Smooth muscle cell of the brain vasculature (primary cell): ENCODE measurements at regions not wholly inside any gene's neighbourhood (a gene's known extent, or its start where the extent isn't known, plus 50 kb on each side); places are given as distances from the start of the nearest gene placed in this dataset.

Source experiments
- DNase-seq: peaks from one replicate; pipeline ENCODE4 v3.0.0-alpha.2; 2012; ENCODE audit warnings: low read depth, low spot score

DNA sequence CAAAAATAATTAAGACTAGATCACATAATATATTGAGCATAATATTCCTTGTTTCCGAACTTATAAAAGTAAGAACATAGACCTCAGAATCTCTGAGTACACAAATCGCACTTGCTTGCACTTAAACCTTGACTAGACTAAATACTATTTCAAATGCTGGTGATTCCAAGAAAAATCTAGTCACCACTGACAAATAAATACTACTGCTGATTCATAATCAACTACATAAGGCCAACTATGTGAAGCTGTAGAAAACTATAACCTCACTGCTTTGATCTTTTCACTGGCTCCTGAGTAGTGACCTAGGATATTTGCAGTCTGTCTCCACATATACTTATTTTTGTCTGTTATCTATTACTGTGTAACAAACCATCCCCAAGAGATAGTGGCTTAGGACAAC, 245.4 kb downstream of the DIO2 start:
- no peak for DNase-seq

- no peak for DNase-seq
These were observed 250.1 kb downstream of the DIO2 start for GRCh38 chr14:79961197-79961596.

DNA sequence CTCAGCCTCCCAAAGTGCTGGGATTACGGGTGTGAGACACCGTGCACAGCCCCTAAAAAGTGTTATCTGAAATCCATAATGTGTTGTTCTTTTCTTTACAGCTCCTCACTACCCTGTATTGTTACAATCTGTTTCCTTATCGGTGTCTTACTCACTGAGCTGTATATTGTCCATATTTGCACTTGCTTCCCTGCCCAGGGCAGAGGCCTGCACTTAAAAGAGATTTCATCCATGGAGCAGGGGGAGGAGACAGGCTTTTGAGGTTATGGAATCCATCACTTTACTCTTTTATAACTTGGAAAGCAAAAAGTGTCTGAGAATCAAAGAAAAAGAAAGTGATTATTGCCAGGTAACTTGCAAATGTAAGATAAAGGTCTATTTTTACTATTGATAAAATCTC, 251.0 kb downstream of the DIO2 start:
- no peak for DNase-seq

DNA sequence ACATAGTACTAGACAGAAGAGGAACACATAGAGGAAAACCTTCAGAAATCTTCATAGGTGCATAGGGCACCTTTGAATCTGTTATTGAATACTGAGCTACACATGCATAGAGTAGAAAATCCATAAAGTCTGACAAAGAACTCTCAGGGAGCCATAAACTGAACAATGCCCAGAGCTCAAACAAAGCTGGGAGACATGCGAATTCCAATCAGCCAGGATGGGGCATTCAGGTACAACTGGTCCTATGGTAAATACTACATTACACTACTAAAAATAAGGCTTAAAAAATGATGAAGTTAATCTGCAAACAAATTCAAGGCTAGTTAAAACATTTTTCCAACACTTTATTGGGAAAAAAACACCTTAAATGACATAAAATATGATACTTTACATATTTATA, 259.7 kb downstream of the DIO2 start:
- DNase-seq = no peak

GRCh38 chr14:79949906-79950305, 261.4 kb downstream of the DIO2 start:
- DNase-seq = no peak

DNA sequence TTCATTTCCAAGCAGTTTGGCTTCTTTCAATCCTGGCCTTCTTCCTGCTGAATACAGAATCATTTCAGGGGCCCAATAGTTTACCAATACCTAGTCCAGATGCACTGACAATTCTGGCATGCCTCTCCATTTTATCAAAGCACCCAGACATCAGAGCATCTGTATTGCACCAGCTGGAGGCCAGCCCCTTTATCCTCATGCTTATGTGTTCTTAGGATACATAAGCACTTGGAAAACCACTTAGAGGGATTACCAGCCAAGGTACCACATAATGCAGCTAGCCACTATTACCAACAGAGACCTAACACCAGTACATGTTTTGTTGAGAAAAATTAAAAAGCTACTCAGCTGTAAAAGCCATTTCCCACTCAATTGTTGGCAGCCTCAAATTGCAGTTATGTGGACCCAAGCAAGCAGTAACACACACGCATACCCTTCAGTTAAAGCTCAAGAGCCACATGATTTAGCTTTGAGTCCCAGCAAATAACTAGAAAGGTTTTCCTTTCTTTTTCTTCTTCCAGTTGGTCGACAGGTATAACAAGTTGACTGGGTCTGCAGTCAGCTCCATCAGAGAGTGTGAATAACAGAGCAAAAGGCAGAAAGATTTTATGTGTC, 263.8 kb downstream of the DIO2 start:
- no peak for DNase-seq

- DNase-seq = no peak
These were observed 272.1 kb downstream of the DIO2 start for GRCh38 chr14:79939235-79939634.

GRCh38 chr14:79938185-79938584, 273.1 kb downstream of the DIO2 start:
- DNase-seq = no peak

DNA sequence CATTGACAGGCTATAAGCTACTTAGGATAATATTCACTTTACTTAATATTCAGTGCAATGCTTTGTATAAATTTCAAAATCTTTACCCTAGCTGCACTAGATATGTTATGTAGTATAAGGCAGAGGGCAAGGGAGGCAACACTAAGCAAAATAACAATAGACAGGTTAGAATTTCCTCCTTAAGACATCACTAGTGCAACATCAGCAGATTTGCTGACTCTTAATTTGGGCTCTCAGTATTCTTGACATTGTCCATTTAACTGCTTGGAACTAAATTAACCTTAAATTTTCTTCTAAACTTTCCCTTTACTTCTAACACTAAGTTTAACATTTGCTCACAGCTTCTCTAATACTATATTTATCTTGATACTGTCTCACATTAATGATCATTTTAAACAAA, 273.9 kb downstream of the DIO2 start:
- no peak for DNase-seq

- DNase-seq = no peak
These were observed 286.8 kb downstream of the DIO2 start for GRCh38 chr14:79924551-79924950.

DNA sequence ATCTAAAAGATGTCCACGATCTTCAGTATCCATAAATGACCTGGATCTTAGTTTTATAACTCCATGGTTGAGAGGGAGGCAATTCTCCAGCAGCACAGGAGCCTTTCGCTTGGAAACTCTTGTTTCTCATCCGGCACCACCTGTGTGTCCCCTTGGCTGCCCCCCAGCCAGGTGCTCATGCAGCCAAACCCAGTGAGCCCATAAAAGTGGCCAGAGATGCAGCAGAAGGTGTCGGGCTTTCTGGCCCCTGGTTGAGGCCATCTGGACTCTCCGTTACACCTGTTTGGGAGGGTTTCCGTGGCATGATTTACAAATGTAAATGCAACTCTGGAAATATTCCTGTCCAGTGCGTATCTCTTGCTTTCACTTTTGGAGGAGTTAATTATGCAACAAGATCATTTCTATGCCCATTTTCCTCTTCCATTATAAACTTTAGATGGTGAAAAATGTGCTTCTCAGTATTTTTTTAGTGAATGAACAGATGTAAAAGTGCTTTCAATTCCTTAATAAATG, 291.1 kb downstream of the DIO2 start:
- DNase-seq = no peak
